Stomach smooth muscle (tissue), 2 donors: ENCODE measurements at regions not wholly inside any gene's neighbourhood (a gene's known extent, or its start where the extent isn't known, plus 50 kb on each side); places are given as distances from the start of the nearest gene placed in this dataset.

Experiments used
- H3K27ac ChIP-seq: one replicate; pipeline ENCODE4 v1.7.0; 2013; ENCODE audit warnings: mild to moderate bottlenecking, low read length, inconsistent platforms
- H3K27me3 ChIP-seq, 2 donors: one replicate each; pipeline ENCODE4 v1.7.0; 2013; ENCODE audit warnings: low read length in 2 of 2; ENCODE audit not compliant: insufficient read depth in 2 of 2, control insufficient read depth in 1 of 2
- H3K36me3 ChIP-seq, 2 donors: one replicate each; pipeline ENCODE4 v1.7.0; 2013; ENCODE audit warnings: low read length in 2 of 2; ENCODE audit not compliant: control insufficient read depth in 2 of 2, insufficient read depth in 2 of 2
- H3K4me1 ChIP-seq: one replicate; pipeline ENCODE4 v1.7.0; 2013; ENCODE audit warnings: low read length; ENCODE audit not compliant: control insufficient read depth, insufficient read depth
- H3K4me3 ChIP-seq, 2 donors: one replicate each; pipeline ENCODE4 v1.7.0; 2013; ENCODE audit warnings: low read length in 2 of 2
- H3K9ac ChIP-seq, 2 donors: one replicate each; pipeline ENCODE4 v1.7.0; 2013; ENCODE audit warnings: low read length in 2 of 2, mild to moderate bottlenecking in 1 of 2
- H3K9me3 ChIP-seq, 2 donors: one replicate each; pipeline ENCODE4 v1.7.0; 2013; ENCODE audit warnings: low read length in 2 of 2; ENCODE audit not compliant: control insufficient read depth in 2 of 2
- donor health status: healthy.
- donor health status: Pancreatic carcinoma.

DNA sequence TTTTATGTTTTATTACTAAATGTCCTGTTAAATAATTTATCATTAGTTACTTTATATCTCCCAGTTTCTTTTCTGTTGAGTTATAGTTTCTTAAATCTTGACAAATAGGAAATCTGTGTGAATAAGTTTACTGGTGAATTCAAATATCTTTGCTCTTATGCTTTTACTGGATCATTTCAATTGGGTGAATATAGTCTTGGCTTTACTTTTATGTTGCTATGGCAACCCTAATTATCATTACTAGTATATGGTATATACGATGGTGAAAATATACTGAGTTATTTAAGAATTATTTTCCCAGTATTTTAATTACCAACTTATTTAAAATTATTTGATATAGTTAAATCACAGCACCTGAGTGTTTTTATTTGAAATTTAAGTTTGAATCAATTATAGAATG, 363.0 kb downstream of the CDH10 start:
- no peaks in the 10 kb centered on the region for H3K9me3 ChIP-seq
- no peaks in the 10 kb centered on the region for H3K36me3 ChIP-seq
- no peaks in the 10 kb centered on the region for H3K4me1 ChIP-seq
- no peak overlapping the region for H3K4me3 ChIP-seq
- H3K27ac ChIP-seq, result no peak overlapping the region
- H3K9ac ChIP-seq, result no peak overlapping the region
- no peaks in the 10 kb centered on the region for H3K27me3 ChIP-seq

DNA sequence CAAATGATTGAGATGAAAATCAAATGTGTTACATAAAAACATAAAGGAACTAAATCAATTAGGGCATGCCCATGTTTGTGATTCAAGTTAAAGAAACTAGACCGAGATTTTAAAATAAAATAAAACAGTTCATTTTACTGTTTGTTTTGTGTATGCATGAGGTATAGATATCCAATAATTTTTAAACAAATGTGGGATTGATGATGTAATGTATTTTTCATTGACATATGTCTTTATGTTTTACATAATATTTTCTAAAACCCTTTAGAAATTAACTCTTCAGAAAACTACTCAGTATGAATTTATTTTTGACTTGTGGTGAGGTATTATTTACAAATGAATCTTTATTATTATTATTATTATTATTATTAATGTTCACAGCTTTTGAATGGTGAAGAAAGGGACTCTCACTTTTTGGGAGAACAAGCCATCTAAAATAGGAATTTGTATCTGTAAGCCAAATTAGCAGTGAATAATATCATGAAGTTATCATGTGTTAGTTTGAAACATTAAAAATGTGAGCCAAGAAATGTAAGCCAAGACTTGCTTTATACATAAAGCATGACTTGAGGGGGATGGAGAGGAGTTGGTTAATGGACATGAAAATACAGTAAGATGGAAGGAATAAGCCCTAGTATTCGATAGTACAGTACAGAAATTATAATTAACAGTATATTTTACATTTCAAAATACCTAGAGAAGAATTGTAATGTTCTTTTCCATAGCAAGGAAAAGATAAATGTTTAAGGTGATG, 355.0 kb downstream of the CDH10 start:
- no peaks in the 10 kb centered on the region for H3K4me1 ChIP-seq
- H3K27ac ChIP-seq, result no peak overlapping the region
- H3K9ac ChIP-seq, result no peak overlapping the region
- no peaks in the 10 kb centered on the region for H3K36me3 ChIP-seq
- H3K4me3 ChIP-seq, result no peak overlapping the region
- H3K27me3 ChIP-seq, result no peaks in the 10 kb centered on the region
- H3K9me3 ChIP-seq, result no peaks in the 10 kb centered on the region

DNA sequence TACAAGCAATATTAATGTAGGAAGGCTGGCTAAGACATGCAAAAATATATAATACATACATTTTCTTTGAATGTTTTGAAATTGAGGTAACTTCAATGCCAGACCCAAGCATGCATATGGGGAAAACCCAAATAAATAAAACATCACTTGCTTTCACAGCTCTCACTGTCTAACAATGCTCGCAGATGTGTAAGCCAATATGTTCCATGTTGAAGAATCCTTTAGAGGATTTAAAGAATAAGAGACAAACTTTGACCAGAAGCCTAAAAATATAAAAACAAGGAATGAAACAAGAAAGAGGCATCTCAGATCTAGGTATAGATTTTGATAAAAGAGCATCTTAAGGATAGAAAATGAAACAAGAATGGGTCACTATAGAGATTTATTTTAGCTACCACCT, 354.2 kb downstream of the CDH10 start:
- no peaks in the 10 kb centered on the region for H3K4me1 ChIP-seq
- no peaks in the 10 kb centered on the region for H3K27me3 ChIP-seq
- H3K9ac ChIP-seq, result no peak overlapping the region
- H3K9me3 ChIP-seq, result no peaks in the 10 kb centered on the region
- no peak overlapping the region for H3K27ac ChIP-seq
- H3K36me3 ChIP-seq, result no peaks in the 10 kb centered on the region
- no peak overlapping the region for H3K4me3 ChIP-seq

DNA sequence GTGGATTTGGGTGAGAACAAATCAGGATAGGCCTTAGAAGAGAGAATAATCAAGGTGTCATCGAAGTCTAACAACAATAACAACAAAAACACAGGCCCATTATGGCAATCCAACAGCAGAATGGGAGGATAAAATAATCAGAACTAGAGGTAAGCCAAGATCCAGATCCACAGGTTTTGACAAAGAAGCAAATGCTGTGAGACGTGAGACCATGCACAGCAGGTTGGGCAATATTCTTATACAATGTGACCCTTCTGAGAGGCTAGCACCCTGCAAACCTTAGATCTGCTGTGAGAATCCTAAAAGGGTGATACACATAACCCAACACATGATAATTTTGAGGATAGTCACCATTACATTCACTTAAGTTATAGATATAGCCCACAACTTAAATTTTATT, 352.9 kb downstream of the CDH10 start:
- H3K27ac ChIP-seq, result no peak overlapping the region
- no peaks in the 10 kb centered on the region for H3K27me3 ChIP-seq
- no peaks in the 10 kb centered on the region for H3K36me3 ChIP-seq
- no peaks in the 10 kb centered on the region for H3K9me3 ChIP-seq
- H3K9ac ChIP-seq, result no peak overlapping the region
- H3K4me3 ChIP-seq, result no peak overlapping the region
- H3K4me1 ChIP-seq, result no peaks in the 10 kb centered on the region

DNA sequence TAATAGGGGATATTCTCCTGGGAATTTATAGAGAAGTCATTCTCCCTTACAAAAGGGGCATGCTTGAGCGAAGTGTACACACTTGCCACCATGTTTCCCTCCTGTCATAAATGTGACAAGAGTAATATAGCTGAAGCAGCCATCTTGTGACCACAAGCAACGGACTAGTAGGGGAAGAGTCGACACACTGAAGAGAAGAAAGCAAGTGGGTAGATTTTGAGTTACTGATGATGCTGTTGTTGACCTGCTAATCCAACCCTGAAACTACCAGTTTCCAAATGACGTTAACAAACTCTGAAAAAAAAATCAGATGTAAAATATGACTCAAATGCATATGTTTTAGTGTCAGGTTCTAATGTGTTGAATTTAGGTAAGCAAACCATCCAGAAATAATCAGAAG, 350.4 kb downstream of the CDH10 start:
- Histone ChIP-seq H3K36me3 (no peaks in the 10 kb centered on the region), H3K27me3 (no peaks in the 10 kb centered on the region), H3K9ac (no peak overlapping the region), H3K4me1 (no peaks in the 10 kb centered on the region), H3K27ac (no peak overlapping the region), H3K4me3 (no peak overlapping the region), H3K9me3 (no peaks in the 10 kb centered on the region)

DNA sequence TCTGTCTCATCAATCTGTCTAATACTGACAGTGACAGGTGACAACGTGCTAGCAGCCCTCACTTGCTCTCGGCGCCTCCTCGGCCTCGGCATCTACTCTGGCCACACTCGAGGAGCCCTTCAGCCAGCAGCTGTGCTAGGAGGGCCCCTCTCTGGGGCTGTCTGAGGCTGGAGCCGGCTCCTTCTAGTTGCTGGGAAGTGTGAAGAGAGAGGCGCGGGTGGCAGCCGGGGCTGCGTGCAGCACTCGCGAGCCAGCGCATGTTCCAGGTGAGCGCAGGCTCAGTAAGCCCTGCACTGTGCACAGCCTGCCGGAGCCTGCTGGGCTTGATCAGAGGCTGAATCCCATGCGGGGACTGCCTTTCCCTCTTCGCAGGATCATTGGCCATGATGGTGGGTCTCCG, 330.7 kb downstream of the CDH10 start:
- Histone ChIP-seq H3K36me3 (no peaks in the 10 kb centered on the region), H3K4me1 (no peaks in the 10 kb centered on the region), H3K4me3 (no peak overlapping the region), H3K9ac (no peak overlapping the region), H3K9me3 (no peaks in the 10 kb centered on the region), H3K27me3 (no peaks in the 10 kb centered on the region), H3K27ac (no peak overlapping the region)

DNA sequence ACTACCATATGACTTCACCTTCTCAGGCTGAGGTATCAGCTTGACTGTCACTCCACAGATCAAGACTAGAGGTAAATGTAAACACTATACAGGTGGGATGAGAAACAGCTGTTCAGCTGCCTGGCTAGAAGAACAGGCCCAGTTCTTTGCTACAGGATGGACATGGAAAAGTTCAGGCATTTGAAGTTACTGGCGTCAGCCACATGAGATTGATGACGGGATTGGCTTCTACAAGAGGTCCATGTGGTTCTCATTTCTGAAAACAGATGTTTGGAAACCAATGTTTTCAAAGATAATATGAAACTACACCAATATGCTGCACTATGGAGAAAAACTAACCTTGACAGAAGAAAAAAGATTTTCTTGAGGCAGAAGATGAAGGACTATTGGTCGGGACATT, 324.1 kb downstream of the CDH10 start:
- H3K27ac ChIP-seq, result no peak overlapping the region

DNA sequence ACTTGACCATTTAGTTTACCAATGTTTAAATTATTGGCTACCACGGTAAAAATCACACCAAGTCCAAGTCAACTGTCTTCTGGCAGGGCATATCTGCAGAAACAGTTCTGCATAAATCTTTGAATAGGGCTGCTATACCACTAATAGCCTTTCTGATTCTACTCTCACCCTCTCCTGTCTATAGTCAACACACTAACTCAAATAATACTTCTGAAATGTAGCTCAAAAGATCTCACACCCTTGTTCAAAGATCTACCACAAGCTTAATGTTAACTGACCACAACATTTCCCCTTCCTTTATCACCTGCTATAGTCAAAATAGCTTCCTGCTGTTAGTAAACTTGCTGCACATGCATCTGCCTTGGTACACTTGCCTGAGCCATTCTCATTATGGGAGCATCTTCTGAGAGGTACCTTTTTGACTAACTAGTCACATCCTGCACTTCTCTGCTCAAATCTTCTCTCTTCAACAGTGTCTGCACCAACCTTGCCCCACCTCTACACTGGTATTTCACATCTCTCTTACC, 319.4 kb downstream of the CDH10 start:
- Histone ChIP-seq H3K4me1 (no peaks in the 10 kb centered on the region), H3K9ac (no peak overlapping the region), H3K9me3 (no peaks in the 10 kb centered on the region), H3K27me3 (no peaks in the 10 kb centered on the region), H3K27ac (no peak overlapping the region), H3K36me3 (no peaks in the 10 kb centered on the region), H3K4me3 (no peak overlapping the region)

More for the DNA sequence above, 324.1 kb downstream of the CDH10 start:
- Histone ChIP-seq H3K9me3 (no peaks in the 10 kb centered on the region), H3K27me3 (no peaks in the 10 kb centered on the region), H3K36me3 (no peaks in the 10 kb centered on the region), H3K4me3 (no peak overlapping the region), H3K9ac (no peak overlapping the region), H3K4me1 (no peaks in the 10 kb centered on the region)

DNA sequence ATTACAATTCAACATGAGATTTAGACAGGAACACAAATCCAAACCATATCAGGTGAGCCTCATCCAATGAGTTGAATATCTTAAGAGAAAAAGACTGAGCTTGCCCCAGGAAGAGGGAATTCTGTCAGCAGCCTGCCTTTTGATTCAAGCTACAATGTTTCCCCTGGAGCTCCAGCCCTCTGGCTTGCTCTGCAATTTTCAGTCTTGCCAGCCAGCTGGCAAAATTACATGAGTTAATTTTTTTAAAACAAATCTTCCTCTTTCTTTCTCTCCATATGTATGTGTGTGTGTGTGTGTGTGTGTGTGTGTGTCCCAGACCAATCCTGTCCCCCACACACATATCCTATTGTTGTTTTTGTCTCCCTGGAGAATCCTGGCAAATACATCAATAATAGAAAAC, 313.2 kb downstream of the CDH10 start:
- Histone ChIP-seq H3K36me3 (no peaks in the 10 kb centered on the region), H3K4me3 (no peak overlapping the region)

DNA sequence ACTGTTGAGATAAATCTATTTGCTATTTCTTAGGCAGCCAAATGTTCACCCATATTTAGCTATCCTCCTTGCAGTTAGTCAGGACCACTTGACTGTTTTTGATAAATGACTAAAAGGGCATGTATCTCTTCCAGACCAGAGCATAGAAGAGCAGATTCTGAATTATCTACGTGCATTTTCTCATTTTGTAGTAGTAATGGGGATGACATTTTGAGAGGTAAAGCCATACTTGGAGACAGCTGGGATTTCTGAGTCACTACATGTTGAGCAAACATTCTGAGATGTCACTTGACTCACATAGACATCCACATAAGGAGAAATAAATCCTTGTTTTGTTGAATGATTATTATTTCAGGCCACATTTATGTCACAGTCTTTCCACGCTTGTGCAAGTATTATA, 297.6 kb downstream of the CDH10 start:
- Histone ChIP-seq H3K9me3 (peaks cover 0 to 2% of the 10 kb centered on the region in 2 donors), H3K27me3 (no peaks in the 10 kb centered on the region), H3K9ac (no peak overlapping the region), H3K4me1 (no peaks in the 10 kb centered on the region), H3K27ac (no peak overlapping the region), H3K4me3 (no peak overlapping the region), H3K36me3 (no peaks in the 10 kb centered on the region)

More for the DNA sequence above, 313.2 kb downstream of the CDH10 start:
- Histone ChIP-seq H3K27ac (no peak overlapping the region), H3K9ac (no peak overlapping the region), H3K9me3 (no peaks in the 10 kb centered on the region), H3K4me1 (no peaks in the 10 kb centered on the region), H3K27me3 (no peaks in the 10 kb centered on the region)

DNA sequence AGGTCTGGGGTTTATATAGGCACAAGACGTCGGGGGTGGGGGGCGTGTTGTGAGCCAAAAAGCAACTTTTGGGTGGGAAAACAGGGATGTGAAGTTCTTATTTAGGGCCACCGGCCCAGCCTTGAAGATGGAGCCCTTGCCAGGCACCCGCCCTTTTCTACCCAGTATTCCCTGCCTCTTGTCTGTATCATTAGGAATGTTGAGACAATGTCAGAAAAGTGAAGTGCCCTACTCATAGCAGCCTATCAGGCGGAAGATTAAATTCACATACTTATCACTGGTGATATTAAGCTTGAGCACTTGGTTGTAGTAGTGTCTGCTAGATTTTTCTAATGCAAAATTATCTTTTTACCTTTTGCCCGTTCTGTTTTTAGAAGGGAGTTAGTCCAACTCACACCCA, 293.5 kb downstream of the CDH10 start:
- H3K4me1 ChIP-seq, result no peaks in the 10 kb centered on the region
- no peaks in the 10 kb centered on the region for H3K27me3 ChIP-seq
- H3K9me3 ChIP-seq, result peaks cover 0 to 2% of the 10 kb centered on the region in 2 donors
- H3K9ac ChIP-seq, result no peak overlapping the region
- no peak overlapping the region for H3K27ac ChIP-seq
- H3K36me3 ChIP-seq, result no peaks in the 10 kb centered on the region
- H3K4me3 ChIP-seq, result no peak overlapping the region
